ENCODE measurements at regions not wholly inside any gene's neighbourhood (a gene's known extent, or its start where the extent isn't known, plus 50 kb on each side); places are given as distances from the start of the nearest gene placed in this dataset.

DNA sequence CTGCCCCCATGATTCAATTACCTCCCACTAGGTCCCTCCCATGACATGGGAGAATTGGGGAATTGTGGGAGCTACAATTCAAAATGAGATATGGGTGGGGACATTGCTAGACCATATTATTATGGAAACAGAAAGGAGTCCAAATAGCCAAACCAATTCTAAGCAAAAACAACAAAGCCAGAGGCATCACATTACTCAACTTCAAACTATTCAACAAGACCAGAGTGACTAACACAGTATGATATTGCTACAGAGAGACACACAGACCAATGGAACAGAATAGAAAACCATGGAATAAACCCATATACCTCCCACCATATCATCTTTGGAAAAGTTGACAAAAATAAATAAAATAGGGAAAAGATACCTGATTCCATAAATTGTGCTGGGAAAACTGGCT, 710.5 kb upstream of the CDH9 start:
- no peak for TF ChIP-seq POLR2AphosphoS5 (IDR thresholded peaks at IDR 0.05)
- TF ChIP-seq EP300 (IDR thresholded peaks at IDR 0.05) = no peak
- TF ChIP-seq, protein P1, sequence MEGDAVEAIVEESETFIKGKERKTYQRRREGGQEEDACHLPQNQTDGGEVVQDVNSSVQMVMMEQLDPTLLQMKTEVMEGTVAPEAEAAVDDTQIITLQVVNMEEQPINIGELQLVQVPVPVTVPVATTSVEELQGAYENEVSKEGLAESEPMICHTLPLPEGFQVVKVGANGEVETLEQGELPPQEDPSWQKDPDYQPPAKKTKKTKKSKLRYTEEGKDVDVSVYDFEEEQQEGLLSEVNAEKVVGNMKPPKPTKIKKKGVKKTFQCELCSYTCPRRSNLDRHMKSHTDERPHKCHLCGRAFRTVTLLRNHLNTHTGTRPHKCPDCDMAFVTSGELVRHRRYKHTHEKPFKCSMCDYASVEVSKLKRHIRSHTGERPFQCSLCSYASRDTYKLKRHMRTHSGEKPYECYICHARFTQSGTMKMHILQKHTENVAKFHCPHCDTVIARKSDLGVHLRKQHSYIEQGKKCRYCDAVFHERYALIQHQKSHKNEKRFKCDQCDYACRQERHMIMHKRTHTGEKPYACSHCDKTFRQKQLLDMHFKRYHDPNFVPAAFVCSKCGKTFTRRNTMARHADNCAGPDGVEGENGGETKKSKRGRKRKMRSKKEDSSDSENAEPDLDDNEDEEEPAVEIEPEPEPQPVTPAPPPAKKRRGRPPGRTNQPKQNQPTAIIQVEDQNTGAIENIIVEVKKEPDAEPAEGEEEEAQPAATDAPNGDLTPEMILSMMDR (IDR thresholded peaks at IDR 0.05) = no peak
- no peak for TF ChIP-seq POLR2A (IDR thresholded peaks at IDR 0.05; ENCODE audit: low read depth)
